ENCODE measurements at regions not wholly inside any gene's neighbourhood (a gene's known extent, or its start where the extent isn't known, plus 50 kb on each side); places are given as distances from the start of the nearest gene placed in this dataset.

GRCh38 chr11:21921151-21921550, 271.7 kb upstream of the ANO5 start:
- H3K27me3 ChIP-seq, result no peaks in the 10 kb centered on the region
- H3K36me3 ChIP-seq, result no peaks in the 10 kb centered on the region
- no peaks in the 10 kb centered on the region for H3K4me1 ChIP-seq
- no peaks in the 10 kb centered on the region for H3K9me3 ChIP-seq
- DNase-seq (ENCODE audit: low spot score), result no peak
- H3K4me3 ChIP-seq, result no peak overlapping the region
- H3K27ac ChIP-seq, result no peak overlapping the region
- no peak for TF ChIP-seq CTCF (IDR thresholded peaks at IDR 0.05)

GRCh38 chr11:21924262-21924661, 268.6 kb upstream of the ANO5 start:
- Histone ChIP-seq H3K27ac (no peak overlapping the region), H3K4me1 (no peaks in the 10 kb centered on the region), H3K36me3 (no peaks in the 10 kb centered on the region), H3K27me3 (no peaks in the 10 kb centered on the region), H3K4me3 (no peak overlapping the region), H3K9me3 (no peaks in the 10 kb centered on the region)
- no peak for DNase-seq (ENCODE audit: low spot score)
- TF ChIP-seq CTCF (IDR thresholded peaks at IDR 0.05), result no peak

- Histone ChIP-seq H3K27me3 (no peaks in the 10 kb centered on the region), H3K27ac (no peak overlapping the region), H3K36me3 (no peaks in the 10 kb centered on the region), H3K4me3 (no peak overlapping the region), H3K4me1 (no peaks in the 10 kb centered on the region), H3K9me3 (no peaks in the 10 kb centered on the region)
- no peak for TF ChIP-seq CTCF (IDR thresholded peaks at IDR 0.05)
- no peak for DNase-seq (ENCODE audit: low spot score)
Observed at GRCh38 chr11:21927628-21928027, 265.3 kb upstream of the ANO5 start.

- Histone ChIP-seq H3K4me3 (no peak overlapping the region), H3K9me3 (no peaks in the 10 kb centered on the region), H3K27me3 (no peaks in the 10 kb centered on the region), H3K36me3 (no peaks in the 10 kb centered on the region), H3K4me1 (no peaks in the 10 kb centered on the region), H3K27ac (no peak overlapping the region)
- DNase-seq (ENCODE audit: low spot score), result no peak
- no peak for TF ChIP-seq CTCF (IDR thresholded peaks at IDR 0.05)
Observed at GRCh38 chr11:21928847-21929246, 264.0 kb upstream of the ANO5 start.

GRCh38 chr11:21930408-21930807, 262.5 kb upstream of the ANO5 start:
- Histone ChIP-seq H3K36me3 (no peaks in the 10 kb centered on the region), H3K9me3 (no peaks in the 10 kb centered on the region), H3K4me3 (no peak overlapping the region), H3K27ac (no peak overlapping the region), H3K4me1 (no peaks in the 10 kb centered on the region), H3K27me3 (no peaks in the 10 kb centered on the region)
- DNase-seq (ENCODE audit: low spot score), result no peak
- TF ChIP-seq CTCF (IDR thresholded peaks at IDR 0.05), result no peak

GRCh38 chr11:21931436-21932101, 261.3 kb upstream of the ANO5 start:
- Histone ChIP-seq H3K4me1 (no peaks in the 10 kb centered on the region), H3K4me3 (no peak overlapping the region), H3K36me3 (no peaks in the 10 kb centered on the region), H3K27ac (no peak overlapping the region), H3K27me3 (no peaks in the 10 kb centered on the region), H3K9me3 (no peaks in the 10 kb centered on the region)
- DNase-seq (ENCODE audit: low spot score), result no peak
- no peak for TF ChIP-seq CTCF (IDR thresholded peaks at IDR 0.05)
